GM23338 (cell line): ENCODE measurements at regions not wholly inside any gene's neighbourhood (a gene's known extent, or its start where the extent isn't known, plus 50 kb on each side); places are given as distances from the start of the nearest gene placed in this dataset.

Source experiments
- ATAC-seq: fragments of 200-7000 bp; cut with Tn5 transposase; 3 replicates; pipeline ENCODE4 v1.9.1; 2020
- DNase-seq: peaks from one replicate; pipeline ENCODE4 v3.0.0-alpha.2; 2015; ENCODE audit warnings: low spot score
- H2AFZ ChIP-seq: fragments of 200-600 bp; sonication (generic); 2 replicates; pipeline ENCODE4 v1.8.0; 2016; ENCODE audit warnings: antibody characterized with exemption, mild to moderate bottlenecking, moderate library complexity
- H3F3A ChIP-seq: fragments of 200-600 bp; sonication (generic); replicated peaks from 2 replicates; pipeline ENCODE4 v1.8.0; 2017; ENCODE audit warnings: antibody characterized with exemption, mixed run types, low read depth
- H3K27ac ChIP-seq: fragments of 200-600 bp; sonication (generic); 2 replicates; pipeline ENCODE4 v1.6.1; 2016; ENCODE audit warnings: low read depth
- H3K27me3 ChIP-seq: fragments of 200-600 bp; sonication (generic); 2 replicates; pipeline ENCODE4 v1.8.0; 2016; ENCODE audit warnings: mild to moderate bottlenecking, mixed run types, moderate library complexity; ENCODE audit not compliant: insufficient read depth
- H3K36me3 ChIP-seq: fragments of 200-600 bp; sonication (generic); 2 replicates; pipeline ENCODE4 v1.8.0; 2016; ENCODE audit warnings: mild to moderate bottlenecking; ENCODE audit not compliant: insufficient read depth
- H3K4me1 ChIP-seq: fragments of 200-600 bp; sonication (generic); 2 replicates; pipeline ENCODE4 v1.8.0; 2016; ENCODE audit warnings: mild to moderate bottlenecking, moderate library complexity; ENCODE audit not compliant: insufficient read depth
- H3K4me2 ChIP-seq: fragments of 200-600 bp; sonication (generic); 2 replicates; pipeline ENCODE4 v1.7.1; 2017; ENCODE audit warnings: mixed run types
- H3K4me3 ChIP-seq: fragments of 200-600 bp; sonication (generic); 2 replicates; pipeline ENCODE4 v1.6.1; 2016; ENCODE audit warnings: mixed run types
- H3K79me2 ChIP-seq: fragments of 200-600 bp; sonication (generic); replicated peaks from 2 replicates; pipeline ENCODE4 v1.8.0; 2017; ENCODE audit warnings: mild to moderate bottlenecking; ENCODE audit not compliant: insufficient read depth
- H3K9me2 ChIP-seq: fragments of 200-600 bp; sonication (generic); 2 replicates; pipeline ENCODE4 v1.8.0; 2017; ENCODE audit not compliant: insufficient read depth
- H4K20me1 ChIP-seq: fragments of 200-600 bp; sonication (generic); replicated peaks from 2 replicates; pipeline ENCODE4 v1.8.0; 2017; ENCODE audit warnings: mild to moderate bottlenecking; ENCODE audit not compliant: insufficient read depth
- H3K27ac Mint-ChIP-seq: 2 replicates; pipeline ENCODE4 v1.8.0; 2020; ENCODE audit warnings: inconsistent platforms, mild to moderate bottlenecking, moderate library complexity, mixed read lengths
- H3K27me3 Mint-ChIP-seq: 3 replicates; pipeline ENCODE4 v1.8.0; 2022; ENCODE audit warnings: low read depth, mild to moderate bottlenecking, moderate library complexity, mixed read lengths, inconsistent platforms; ENCODE audit not compliant: insufficient read depth, poor library complexity
- H3K36me3 Mint-ChIP-seq: 3 replicates; pipeline ENCODE4 v1.8.0; 2021; ENCODE audit warnings: low read depth, mild to moderate bottlenecking, inconsistent platforms, moderate library complexity, mixed read lengths
- H3K4me1 Mint-ChIP-seq: 3 replicates; pipeline ENCODE4 v1.8.0; 2020; ENCODE audit warnings: mild to moderate bottlenecking, inconsistent platforms, mixed read lengths
- H3K4me3 Mint-ChIP-seq: 3 replicates; pipeline ENCODE4 v1.8.0; 2021; ENCODE audit warnings: moderate library complexity, mild to moderate bottlenecking, inconsistent platforms, mixed read lengths
- H3K9me3 Mint-ChIP-seq: 3 replicates; pipeline ENCODE4 v1.8.0; 2020; ENCODE audit warnings: moderate library complexity, mild to moderate bottlenecking, inconsistent platforms, mixed read lengths
- CREB1 ChIP-seq: fragments of 250-450 bp; sonication (Bioruptor Pico); IDR thresholded peaks from 2 replicates; pipeline ENCODE4 v1.5.0; 2020; ENCODE audit warnings: low read depth, mild to moderate bottlenecking, moderate library complexity
- EZH2 ChIP-seq: fragments of 200-600 bp; sonication (generic); IDR thresholded peaks from one replicate; pipeline ENCODE4 v1.8.0; 2017; ENCODE audit warnings: antibody characterized with exemption, mild to moderate bottlenecking, low read depth; ENCODE audit not compliant: unreplicated experiment
- EZH2phosphoT487 ChIP-seq: fragments of 200-600 bp; sonication (generic); IDR thresholded peaks from one replicate; pipeline ENCODE4 v1.8.1; 2018; ENCODE audit warnings: antibody characterized with exemption; ENCODE audit not compliant: unreplicated experiment
- JUNB ChIP-seq: IDR thresholded peaks from one replicate; pipeline ENCODE4 v1.6.1; 2016; ENCODE audit warnings: antibody characterized with exemption; ENCODE audit not compliant: unreplicated experiment
- NANOG ChIP-seq: IDR thresholded peaks from 2 replicates; pipeline ENCODE4 v1.6.1; 2016; ENCODE audit warnings: antibody characterized with exemption, borderline replicate concordance
- POLR2AphosphoS5 ChIP-seq: IDR thresholded peaks from 2 replicates; pipeline ENCODE4 v1.6.1; 2016; ENCODE audit warnings: antibody characterized with exemption, low read depth
- STAT1 ChIP-seq: IDR thresholded peaks from one replicate; pipeline ENCODE4 v1.6.1; 2016; ENCODE audit warnings: antibody characterized with exemption; ENCODE audit not compliant: unreplicated experiment
- ZNF114 ChIP-seq: fragments of 250-450 bp; sonication (Bioruptor Pico); IDR thresholded peaks from 2 replicates; pipeline ENCODE4 v1.5.0; 2020; ENCODE audit warnings: mild to moderate bottlenecking, moderate library complexity
- ZNF331 ChIP-seq: fragments of 250-450 bp; sonication (Bioruptor Pico); IDR thresholded peaks from 2 replicates; pipeline ENCODE4 v1.5.0; 2020; ENCODE audit warnings: low read depth, mild to moderate bottlenecking, moderate library complexity
- ZNF462 ChIP-seq: fragments of 250-450 bp; sonication (Bioruptor Pico); IDR thresholded peaks from 2 replicates; pipeline ENCODE4 v1.5.0; 2020; ENCODE audit warnings: mild to moderate bottlenecking, moderate library complexity

DNA sequence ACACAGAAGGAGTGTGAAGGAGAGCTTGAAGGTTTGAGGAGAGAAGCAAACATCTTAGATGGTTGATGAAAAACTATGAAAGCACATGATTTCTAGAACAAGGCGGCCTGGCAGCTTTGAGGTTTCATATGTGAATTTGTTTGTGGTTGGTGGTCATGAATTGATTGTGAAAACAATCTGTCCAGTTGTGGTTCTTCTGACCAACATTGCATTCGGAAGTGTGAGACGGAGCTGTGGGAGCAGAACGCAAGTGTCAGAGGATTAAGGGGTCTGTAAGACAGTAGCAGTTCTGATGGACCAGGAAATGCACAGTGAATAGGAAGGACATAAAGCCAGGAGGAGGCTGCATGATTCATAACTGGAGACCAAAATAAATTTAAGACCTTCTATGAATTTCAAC is 594.6 kb downstream of the NXPH1 start (continued):
- TF ChIP-seq ZNF462 (CRISPR knock-in tag): no peak
- no peak for TF ChIP-seq POLR2AphosphoS5
- TF ChIP-seq JUNB: no peak
- no peak for TF ChIP-seq EZH2phosphoT487
- no peak for TF ChIP-seq ZNF114 (CRISPR knock-in tag)
- TF ChIP-seq CREB1: no peak

- H3K4me1 ChIP-seq: peaks cover 8% of the 10 kb centered on the region
- H3K27me3 ChIP-seq: no peaks in the 10 kb centered on the region
- H3K27ac ChIP-seq: no peak overlapping the region
- no peaks in the 10 kb centered on the region for H3K9me2 ChIP-seq
- Mint-ChIP-seq H3K4me1 (peaks cover 18% of the 10 kb centered on the region; the same call in 2 of the 3 replicates), H3K4me3 (no peak overlapping the region), H3K9me3 (no peaks in the 10 kb centered on the region), H3K27ac (no peak overlapping the region), H3K27me3 (no peaks in the 10 kb centered on the region), H3K36me3 (no peaks in the 10 kb centered on the region)
- no peak overlapping the region for H3K4me2 ChIP-seq
- DNase-seq: no peak
- H3K4me3 ChIP-seq: no peak overlapping the region
- no peak overlapping the region for H2AFZ ChIP-seq
- no peaks in the 10 kb centered on the region for H3K36me3 ChIP-seq
- H3F3A ChIP-seq: no peaks in the 10 kb centered on the region
- no peaks in the 10 kb centered on the region for H3K79me2 ChIP-seq
- H4K20me1 ChIP-seq: no peaks in the 10 kb centered on the region
- no peak for ATAC-seq
- TF ChIP-seq EZH2 (no peak), STAT1 (no peak), ZNF331 (CRISPR knock-in tag) (no peak), JUNB (no peak), NANOG (no peak), ZNF462 (CRISPR knock-in tag) (no peak), POLR2AphosphoS5 (no peak)
These were observed 596.5 kb downstream of the NXPH1 start for GRCh38 chr7:9029681-9030530.
